GM13976 (cell line): ENCODE measurements at regions not wholly inside any gene's neighbourhood (a gene's known extent, or its start where the extent isn't known, plus 50 kb on each side); places are given as distances from the start of the nearest gene placed in this dataset.
"Not testable (repeated sequence)": the region's sequence is repeated elsewhere in the genome, so short reads cannot be mapped to it uniquely, and the experiment has no call there.

Experiments used
- DNase-seq: peaks from one replicate; pipeline ENCODE4 v3.0.0; 2012; ENCODE audit warnings: low spot score
- in situ Hi-C: fragments of 300-500 bp; cut with MboI; formaldehyde crosslinking; loops from one replicate; pipeline ENCODE4 v1.12.0; 2022; ENCODE audit warnings: low sequenced_read_pairs, mixed read lengths, inconsistent platforms; ENCODE audit not compliant: unreplicated experiment
- TF ChIP-seq, protein P1 (sequence below): IDR thresholded peaks from 2 replicates; pipeline ENCODE4 v1.5.1; 2012; ENCODE audit warnings: borderline replicate concordance, mild to moderate bottlenecking; ENCODE audit not compliant: insufficient read depth; ENCODE audit errors: extremely low read depth, missing control alignments, control extremely low read depth

DNA sequence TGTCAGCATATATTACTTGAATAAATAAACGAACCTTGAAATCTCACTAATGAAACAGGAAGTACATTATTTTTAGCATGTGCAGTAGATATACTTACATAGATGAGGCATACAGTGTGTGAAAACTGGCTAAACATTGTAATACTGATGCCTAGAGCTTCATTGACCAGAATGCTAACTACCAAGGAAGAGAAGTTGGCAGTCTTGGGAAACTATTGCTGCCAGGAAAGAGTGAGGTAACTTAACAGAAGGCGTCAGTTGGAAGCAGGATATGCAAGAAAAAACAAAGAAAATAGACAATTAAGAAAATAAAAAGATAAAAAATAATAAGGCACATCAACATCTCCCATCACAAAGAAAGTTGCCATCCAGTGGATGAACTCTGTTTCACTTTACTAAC, 963.0 kb downstream of the TDRD15 start:
- DNase-seq = no peak
- in situ Hi-C loops = no loop called here
- TF ChIP-seq, protein P1, sequence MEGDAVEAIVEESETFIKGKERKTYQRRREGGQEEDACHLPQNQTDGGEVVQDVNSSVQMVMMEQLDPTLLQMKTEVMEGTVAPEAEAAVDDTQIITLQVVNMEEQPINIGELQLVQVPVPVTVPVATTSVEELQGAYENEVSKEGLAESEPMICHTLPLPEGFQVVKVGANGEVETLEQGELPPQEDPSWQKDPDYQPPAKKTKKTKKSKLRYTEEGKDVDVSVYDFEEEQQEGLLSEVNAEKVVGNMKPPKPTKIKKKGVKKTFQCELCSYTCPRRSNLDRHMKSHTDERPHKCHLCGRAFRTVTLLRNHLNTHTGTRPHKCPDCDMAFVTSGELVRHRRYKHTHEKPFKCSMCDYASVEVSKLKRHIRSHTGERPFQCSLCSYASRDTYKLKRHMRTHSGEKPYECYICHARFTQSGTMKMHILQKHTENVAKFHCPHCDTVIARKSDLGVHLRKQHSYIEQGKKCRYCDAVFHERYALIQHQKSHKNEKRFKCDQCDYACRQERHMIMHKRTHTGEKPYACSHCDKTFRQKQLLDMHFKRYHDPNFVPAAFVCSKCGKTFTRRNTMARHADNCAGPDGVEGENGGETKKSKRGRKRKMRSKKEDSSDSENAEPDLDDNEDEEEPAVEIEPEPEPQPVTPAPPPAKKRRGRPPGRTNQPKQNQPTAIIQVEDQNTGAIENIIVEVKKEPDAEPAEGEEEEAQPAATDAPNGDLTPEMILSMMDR = no peak

DNA sequence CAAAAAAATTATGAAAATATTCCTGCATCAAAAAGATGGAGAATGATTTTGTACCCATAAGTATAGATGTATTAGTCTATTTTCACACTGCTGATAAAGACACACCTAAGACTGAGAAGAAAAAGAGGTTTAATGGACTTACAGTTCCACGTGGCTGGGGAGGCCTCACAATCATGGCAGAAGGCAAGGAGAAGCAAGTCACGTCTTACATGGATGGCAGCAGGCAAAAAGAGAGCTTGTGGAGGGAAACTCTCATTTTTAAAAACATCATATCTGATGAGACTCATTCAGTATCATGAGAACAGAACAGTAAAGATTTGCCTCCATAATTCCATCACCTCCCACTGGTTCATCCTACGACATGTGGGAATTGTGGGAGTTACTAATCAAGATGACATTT, 979.8 kb downstream of the TDRD15 start:
- in situ Hi-C loops, DNase-seq: not testable (repeated sequence)

DNA sequence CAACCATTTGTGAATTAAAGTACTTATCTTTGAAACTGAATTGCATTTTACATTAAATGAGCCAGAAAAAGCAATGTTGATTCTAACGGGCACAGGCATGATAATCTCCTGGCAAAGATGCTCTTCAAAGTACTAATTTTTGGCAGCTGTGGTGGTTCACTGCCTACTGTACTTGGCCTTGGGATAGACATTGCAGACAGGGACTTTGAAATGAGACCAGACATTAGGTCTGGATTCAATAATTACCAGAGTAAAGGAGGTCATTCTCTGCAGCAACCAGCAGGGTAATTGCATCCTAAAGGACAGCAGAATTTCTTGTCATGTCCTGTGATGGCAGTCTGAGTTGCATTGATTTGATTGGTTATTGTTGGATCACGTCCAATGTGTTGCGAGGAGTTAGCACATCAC, 986.5 kb downstream of the TDRD15 start:
- no peak for DNase-seq
- TF ChIP-seq, protein P1 = no peak
- in situ Hi-C loops = no loop called here

DNA sequence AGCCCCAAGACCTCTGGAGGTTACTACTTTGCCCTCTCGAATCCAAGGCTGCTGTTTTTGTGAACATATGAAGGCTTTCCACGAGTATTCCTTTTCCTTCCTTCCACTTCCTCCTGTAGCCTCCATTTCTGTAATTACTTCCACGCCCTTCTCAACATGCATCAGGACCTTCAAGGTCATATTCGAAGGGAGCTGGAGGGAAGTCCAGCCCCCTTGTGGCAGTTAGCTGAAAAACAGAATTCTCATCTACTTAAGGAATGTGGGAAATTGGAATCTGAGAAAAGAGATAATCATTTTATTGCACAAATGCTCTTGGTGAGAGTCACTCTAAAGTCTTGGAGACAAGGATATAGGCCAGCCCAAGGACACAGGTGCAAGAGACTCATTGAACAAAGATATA, 1000.2 kb downstream of the TDRD15 start:
- no peak for DNase-seq
- TF ChIP-seq, protein P1 = no peak
- in situ Hi-C loops = no loop called here

DNA sequence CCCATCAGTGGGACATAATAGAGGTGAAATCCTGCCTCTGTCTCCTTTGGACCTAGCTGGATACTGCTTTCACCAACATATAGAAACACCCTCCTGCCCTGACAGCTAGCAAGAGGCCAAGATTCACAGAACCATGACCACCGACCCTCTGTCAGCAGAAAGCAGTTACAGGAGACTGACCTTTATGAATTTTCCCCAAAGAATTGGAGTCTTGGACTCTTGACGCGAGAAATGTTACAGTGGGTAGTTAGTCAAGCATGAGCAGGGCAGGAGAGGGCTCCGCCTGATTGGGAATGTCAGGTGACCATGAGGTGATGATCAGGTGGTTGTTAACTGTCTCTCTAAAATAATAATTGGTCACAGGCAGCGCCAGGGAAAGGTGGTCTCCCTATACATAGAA, 1002.3 kb downstream of the TDRD15 start:
- in situ Hi-C loops = no loop called here
- TF ChIP-seq, protein P1 = no peak

DNA sequence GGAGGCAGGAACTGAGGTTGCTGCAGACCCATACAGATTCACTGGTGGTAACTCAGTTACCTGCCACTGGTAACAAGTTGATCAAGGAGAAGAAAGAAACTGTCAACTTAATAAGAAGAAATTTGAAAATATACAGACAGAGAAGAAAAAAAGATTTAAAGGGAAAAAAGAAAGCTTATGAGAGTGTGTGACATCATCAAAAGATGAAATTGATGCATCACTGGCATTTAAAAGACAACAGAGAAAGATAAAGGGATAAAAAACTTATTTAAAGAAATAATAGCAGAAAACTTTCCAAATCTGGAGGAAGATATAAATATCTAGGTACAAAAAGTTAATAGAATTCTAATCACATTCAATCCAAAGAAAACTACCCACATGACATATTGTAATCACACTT, 1003.2 kb downstream of the TDRD15 start:
- DNase-seq = no peak
- TF ChIP-seq, protein P1 = no peak
- in situ Hi-C loops = no loop called here

More for the DNA sequence above, 1002.3 kb downstream of the TDRD15 start:
- DNase-seq = no peak

DNA sequence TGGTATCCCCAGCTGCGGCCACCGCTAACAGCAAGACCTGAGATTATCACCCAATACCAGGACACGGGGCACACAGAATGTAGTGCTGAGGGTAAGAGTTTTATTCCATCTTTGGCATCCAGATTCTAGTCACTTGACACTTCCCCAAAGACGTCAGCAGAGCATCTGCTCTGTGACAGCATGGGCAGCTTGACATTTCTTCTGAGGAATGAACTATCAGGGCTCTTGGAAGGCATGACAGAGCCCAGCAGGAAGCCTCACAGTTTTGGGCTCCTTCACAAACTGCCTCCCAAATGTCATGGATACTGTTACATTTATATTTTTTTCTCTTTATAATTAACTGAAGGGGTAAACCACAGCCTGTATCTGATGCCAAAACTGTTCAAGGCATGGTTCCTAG, 1010.7 kb downstream of the TDRD15 start:
- in situ Hi-C loops = no loop called here
- TF ChIP-seq, protein P1 = no peak
- DNase-seq = no peak

DNA sequence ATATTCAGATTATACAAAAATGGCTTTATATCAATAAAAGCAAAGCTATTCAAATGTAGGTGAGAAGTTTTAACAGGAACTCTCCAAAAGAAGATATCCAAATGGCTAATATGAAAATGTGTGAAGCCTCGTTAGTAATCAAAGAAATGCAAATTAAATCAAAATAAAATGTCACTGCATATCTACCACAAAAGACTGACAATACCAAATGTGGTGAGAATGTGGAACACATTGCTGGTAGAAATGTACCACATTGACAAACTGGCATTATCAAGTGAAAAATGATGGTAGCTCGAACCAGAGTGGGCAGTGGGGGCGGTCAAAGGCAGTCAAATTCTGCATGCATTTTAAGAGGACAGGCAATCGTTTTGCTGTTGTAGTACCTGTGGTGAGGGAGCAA, 1012.7 kb downstream of the TDRD15 start:
- TF ChIP-seq, protein P1 = no peak
- in situ Hi-C loops = no loop called here
- DNase-seq = no peak
